HG03139 (cell line): ENCODE measurements at regions not wholly inside any gene's neighbourhood (a gene's known extent, or its start where the extent isn't known, plus 50 kb on each side); places are given as distances from the start of the nearest gene placed in this dataset.

Experiments used
- ATAC-seq: cut with Tn5 transposase; IDR thresholded peaks from one replicate; pipeline ENCODE4 v1.9.1; 2021; ENCODE audit not compliant: unreplicated experiment

DNA sequence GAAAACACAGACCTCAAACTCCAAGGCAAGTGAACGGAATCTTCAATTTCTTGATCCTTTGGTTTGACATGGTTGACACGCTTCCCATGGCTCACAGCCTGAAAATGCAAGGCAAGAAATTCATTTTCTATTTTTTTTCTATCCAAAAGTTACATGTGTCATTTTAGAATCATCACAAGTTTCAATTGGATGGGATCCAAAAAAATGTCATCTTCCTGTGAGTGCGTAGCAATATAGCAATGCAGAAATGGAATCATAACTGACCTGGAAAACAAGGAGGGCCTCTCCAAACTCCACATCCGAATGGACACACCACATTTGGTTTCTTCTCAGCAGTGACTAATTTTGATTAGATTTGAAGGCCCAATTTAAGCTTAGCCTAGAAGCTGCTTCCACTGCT, 175.8 kb upstream of the ATP11B start:
- ATAC-seq: no peak

DNA sequence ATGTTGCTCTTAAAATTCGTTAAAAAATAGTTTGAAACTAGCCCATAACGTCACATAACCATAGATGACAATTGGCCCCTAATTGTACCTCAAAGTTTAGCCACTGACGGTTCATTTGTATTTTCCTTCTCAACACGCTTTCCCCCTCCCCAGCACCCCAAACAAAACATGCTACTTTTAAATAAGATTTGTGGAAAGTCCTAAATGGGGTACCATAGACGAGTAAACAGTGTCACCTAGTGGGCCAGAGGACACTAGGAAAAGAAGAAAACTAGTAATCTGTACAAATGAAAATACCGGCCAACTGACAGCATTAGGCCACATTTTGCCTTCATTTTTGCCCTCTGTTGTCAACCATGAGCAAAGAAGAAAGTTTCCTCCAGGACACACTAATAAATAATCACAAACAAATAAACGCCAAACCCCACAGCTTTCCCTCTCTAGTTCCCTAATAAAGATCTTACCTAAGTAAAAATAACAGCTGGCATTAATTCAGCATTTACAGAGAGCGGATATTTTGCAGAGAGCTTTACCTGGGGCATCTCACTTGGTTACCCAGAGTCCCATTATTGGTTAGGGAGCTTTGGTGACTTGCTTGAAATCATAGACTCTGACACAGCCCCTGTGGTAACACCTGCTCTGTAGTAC, 175.1 kb upstream of the ATP11B start:
- ATAC-seq: no peak

DNA sequence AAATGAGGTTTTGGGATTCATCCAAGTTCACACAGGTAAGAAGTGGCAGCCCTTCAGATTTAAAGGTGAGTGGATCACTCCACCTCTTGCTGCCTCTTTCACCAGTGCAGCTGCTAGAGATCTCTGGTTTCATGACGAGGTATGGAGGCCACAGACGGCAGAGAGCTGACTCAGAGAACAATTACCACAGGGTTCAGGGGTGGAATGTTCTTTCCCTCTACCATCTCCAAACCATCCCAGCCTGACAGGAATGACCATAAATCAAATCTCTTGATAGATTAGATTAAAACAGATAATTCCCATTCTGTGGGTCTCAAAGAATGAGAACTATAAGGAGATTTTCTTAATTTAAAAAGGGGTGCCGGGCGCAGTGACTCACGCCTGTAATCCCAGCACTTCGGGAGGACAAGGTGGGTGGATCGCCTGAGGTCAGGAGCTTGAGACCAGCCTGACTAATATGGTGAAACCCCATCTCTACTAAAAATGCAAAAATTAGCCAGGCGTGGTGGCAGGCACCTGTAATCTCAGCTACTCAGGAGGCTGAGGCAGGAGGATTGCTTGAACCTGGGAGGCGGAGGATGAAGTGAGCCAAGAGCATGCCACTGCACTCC, 174.2 kb upstream of the ATP11B start:
- no peak for ATAC-seq

DNA sequence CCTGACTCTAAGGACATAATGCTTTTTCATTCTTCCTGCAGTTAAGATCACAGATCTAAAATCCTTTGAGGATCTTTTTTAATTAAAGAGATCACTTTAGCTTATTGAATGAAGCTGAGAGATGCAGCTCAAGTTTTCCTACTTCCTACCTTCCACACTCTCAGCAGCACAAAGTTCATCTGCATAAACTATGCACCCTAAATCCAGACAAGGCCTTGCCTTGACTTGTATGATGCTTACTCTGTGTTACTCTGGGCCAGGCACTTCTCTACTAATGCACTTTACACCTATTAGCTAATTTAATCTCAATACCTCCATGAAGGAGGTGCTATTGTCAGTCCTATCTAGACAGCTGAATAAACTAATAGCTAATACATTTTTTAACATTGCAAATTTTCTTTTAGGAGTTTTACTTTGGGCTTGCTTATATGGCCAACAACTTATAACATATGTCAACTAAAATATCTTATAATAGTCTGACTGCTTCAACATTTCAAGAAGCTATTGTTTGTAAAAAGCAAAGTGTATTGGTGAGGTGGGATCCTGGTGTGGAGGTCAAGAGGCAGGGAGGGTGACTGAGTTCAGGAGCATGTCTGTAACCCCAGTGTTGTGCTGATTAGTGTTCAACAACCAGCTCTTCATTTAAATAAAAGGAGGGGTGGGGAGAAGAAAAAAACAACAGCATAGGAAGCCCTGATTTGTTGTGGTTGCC, 172.4 kb upstream of the ATP11B start:
- no peak for ATAC-seq

DNA sequence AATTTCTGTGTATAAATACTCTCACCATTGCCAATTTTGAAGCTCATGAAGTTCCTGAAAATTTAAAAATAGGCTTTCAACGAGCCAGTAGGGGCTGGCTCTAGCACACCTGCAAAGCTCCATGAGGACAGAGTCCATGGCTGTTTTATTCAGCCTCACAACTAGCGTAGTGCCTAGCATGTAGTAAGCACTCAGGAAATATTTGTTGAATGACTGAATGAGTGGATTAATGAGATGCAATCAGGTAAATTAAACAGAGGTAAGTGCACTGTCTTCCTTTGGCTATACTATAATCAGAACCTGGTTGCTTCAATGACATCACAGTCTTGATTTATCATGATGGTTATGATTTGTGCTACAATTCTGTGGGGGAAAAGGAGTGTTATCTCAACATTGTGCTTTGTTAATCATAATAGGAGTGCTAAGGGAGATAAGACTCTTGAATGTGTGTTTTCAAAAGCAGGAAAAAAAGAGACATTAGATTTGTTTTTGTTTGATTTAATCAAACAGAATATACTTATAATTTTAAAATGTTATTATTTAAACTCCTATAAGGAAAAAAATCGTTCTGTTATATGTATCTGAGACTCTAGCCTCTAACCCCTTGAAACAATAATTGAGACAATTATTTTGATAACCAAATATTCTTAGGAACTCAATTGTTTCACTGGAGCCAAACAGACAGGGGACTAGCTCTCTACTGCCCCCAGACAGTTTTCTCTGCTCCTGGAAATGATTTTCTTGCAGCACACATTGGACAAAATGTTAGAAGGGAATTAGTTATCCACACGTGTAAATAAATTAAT, 171.7 kb upstream of the ATP11B start:
- ATAC-seq: no peak

DNA sequence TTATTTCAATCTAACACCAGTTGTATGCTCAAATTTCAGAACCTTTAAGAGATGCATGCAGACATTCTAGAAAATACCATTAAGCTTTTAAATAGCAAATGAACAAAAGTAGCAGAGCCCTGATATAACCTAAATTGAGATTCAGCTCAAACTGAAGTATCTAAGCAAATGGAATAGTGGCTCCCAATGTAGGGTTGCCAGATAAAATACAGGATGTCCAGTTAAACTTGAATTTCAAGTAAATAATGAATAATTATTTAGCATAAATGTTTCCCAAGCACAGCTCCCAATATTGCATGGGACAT, 171.1 kb upstream of the ATP11B start:
- ATAC-seq: no peak

DNA sequence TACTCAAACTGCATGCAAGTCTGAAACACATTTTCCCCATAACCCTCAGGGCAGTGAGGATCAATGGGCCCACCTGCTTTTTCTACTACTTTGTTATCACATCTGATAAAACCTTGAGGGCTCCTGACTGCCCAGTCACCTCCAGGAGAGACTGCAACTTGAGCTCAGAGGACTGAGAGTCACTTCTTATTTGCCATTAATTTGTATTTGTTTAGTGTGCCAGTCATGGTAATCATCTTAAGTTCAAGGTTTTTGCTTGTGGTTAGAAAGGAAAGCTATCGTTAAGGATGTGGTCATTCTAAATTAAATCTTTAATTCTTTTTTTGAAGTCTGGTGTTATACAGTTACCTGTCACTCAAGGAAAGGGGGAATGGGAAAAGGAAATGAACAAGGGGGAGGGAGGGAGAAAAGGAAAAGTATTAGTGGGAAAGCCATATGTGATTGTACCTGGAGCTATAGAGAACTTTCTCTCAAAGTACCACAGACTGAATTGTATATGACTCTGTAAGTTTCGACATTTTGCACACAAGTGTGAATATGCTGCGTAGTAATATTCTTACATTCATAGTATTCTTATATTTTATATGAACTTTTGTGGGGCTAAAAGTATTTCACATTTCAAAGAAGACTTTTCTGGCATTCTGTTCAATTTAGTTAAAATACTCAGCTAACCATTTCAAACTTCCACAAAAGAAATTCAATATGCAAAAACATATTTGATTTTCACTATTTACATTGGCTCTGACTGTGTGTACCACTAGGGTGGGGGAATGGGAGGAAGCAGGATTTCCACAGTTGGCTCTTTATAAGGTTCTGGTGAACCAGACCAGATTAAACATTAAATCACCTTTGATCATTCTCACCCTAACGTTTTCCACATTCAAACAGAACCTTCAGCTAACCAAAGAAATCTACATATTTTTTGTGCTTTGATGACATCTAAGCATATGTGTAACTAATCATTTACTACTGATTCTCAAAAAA, 166.5 kb upstream of the ATP11B start:
- ATAC-seq: no peak

DNA sequence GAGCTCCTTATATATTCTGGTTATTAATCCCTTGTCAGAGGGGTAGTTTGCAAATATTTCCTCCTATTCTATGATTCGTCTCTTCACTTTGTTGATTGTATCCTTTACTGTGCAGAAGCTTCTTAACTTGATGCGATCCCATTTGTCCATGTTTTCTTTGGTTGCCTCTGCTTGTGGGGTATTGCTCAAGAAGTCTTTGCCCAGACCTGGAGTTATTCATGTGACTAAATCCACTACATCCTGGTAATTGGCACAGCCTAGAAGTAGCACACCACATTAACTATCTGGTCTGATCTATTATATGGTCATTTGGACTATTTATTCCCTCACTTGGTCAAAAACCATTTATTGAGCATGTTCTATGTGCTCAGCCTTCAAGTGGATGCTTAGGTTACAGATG, 164.8 kb upstream of the ATP11B start:
- no peak for ATAC-seq

DNA sequence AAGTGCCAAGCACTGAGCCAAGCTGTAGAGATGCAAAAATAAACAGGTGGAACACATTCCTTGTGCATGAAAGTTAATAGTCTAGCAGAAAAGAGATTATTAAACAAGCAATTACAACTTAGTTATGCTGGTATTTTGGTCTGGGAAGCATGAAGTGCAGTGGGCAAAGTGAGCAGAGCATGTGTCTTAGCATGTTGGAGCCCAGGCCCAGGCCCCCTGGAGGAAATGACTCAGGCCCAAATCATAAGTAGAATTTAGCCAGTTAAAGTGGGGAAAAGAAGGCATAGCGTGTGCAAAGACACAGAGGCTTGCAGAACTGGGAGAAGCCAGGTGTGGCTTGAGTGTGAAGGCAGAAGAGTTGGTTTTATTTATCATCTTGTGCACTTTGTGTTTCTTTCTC, 163.8 kb upstream of the ATP11B start:
- no peak for ATAC-seq

DNA sequence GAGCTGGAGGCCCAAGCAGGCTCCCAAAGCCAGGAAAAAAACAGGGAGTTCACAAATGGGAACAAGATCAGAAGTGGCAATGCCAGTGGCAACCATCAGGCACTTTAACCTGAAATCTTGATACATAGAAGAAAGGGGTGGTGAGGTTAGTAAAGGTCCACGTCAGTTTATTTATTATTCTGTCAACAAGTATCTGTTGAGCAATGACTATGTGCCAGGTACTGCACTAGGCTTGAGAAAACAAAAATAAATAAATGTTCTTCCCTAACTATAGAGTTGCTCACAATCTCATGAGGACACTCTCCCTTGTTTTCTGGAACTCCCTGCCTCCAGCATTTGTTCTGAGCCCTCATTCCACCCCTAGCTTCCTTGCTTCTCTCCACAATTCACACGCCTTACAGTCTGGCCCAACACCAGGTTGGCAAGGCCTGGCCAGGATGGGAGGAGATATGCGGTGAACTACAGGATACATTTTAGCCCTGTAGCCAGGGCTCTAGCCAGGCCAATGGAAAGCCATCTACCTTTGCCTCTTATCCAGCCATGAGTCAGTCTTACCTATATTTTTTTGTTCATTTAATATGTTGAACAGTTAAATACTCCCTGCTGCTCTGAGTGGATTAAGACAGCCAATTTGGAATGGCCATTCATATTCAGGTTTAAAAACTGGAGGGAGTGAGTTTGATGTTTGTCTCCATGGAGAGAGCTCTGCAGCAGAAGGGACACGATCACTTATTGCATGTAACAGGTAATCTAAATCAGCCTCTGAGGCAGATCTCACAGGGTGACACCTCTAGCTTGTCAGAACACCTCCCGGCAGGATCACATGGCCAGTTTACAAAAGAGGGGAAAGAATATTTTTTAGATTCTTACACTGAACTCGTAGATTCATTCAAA, 161.9 kb upstream of the ATP11B start:
- ATAC-seq: no peak

DNA sequence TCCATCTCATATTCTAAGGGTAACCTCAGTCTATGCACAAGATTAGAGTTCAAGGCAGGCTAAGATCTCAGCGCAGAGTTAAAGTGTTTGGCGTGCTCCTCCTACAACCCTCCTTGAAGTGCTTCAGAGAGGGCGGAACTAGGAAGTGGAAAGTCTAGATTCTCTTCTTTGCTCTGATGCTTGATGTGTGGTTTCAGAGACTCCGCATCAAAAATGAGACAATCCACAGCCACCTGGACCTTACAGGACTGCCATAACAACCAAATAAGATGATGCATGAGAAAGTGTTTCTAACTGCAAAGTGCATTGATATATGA, 161.3 kb upstream of the ATP11B start:
- ATAC-seq: no peak

DNA sequence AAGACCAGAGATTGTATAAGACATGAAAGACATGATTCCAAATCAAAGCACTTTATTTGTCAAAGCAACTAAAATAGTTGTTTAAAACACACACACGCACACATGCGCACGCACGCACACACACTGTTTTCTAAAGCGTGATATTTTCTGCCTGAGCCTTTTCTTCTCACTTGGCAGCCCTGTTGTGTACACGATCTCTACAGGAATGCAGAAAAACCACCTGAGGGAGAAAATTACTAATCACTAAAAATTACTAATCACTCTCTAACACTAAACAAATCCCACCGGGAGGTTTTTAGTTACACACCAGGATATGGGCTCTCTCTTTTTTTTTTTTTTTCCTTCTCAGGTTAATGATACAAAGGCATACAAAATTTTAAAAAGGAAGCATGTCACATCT, 160.1 kb upstream of the ATP11B start:
- ATAC-seq: no peak

DNA sequence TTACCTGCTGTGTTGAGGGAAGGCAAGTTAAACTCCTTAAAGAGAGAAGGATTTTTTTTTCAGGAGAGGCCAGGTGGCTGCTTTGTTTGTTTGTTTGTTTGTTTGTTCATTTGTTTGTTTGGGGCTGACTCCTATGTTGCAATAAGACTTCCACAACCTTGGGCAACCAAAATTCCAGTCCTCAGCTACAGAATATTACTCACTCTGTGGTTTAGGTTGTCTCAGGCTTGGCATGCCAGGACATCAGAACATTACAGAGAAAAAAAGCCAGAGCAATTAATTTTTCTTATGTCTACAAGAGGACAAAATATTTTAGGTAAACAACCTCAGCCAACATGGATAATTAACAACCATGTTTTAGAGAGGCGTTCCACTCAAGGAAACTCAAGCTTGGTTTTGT, 156.7 kb upstream of the ATP11B start:
- no peak for ATAC-seq

DNA sequence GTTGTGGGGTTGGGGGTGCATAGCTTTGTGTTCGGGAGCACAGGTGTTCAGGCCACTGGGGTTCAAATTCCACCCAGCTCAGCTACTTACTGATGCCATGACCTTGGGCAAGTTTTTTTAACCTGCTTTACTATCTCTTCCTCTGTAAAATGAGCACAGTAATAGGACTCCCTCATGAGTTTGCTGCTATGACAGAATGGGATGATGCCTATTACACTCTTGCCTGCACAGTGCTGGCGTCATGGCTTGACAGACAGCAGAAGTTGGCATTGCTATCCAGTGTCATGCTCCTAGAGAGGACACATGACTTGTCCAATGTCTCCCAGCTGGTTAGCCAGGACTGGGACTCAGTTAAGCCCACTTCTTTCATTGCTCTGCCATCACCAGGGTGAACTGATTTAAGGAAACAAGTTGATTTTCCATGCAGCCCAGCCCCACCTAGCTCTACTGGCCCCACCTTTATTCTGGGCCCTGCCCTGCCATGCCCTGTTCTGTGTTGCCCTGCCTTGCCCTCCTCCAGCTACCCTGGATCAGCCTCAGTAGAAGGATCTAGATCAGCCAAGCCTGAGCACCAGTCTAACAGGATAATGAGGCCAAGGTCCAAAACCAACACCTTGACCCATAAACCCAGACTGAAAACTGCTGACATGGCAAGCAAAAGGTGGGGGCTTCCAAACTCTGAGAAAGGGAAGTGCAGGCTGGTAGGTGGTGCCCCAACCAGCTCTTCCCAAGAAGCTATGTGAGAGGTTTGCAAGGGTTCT, 155.8 kb upstream of the ATP11B start:
- no peak for ATAC-seq

DNA sequence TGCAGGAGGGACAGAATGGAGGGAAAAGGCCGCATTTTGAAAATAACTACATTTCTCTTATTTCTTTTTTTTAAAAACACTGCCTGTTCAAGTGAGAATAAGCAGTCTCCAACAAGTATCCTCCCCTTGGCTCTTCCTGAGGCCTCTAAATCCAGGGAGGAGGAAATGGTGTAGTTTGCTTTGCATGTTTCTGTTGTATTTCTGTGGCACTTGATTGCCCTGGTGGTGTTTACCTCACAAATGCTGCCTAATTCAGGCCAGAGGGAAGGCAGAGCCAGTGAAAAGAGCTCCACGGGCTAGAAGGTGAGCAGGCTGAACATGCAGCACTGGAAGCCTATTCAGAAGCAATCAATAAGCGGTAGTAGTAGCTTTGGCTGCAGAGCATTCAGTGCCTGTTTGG, 149.3 kb upstream of the ATP11B start:
- no peak for ATAC-seq

DNA sequence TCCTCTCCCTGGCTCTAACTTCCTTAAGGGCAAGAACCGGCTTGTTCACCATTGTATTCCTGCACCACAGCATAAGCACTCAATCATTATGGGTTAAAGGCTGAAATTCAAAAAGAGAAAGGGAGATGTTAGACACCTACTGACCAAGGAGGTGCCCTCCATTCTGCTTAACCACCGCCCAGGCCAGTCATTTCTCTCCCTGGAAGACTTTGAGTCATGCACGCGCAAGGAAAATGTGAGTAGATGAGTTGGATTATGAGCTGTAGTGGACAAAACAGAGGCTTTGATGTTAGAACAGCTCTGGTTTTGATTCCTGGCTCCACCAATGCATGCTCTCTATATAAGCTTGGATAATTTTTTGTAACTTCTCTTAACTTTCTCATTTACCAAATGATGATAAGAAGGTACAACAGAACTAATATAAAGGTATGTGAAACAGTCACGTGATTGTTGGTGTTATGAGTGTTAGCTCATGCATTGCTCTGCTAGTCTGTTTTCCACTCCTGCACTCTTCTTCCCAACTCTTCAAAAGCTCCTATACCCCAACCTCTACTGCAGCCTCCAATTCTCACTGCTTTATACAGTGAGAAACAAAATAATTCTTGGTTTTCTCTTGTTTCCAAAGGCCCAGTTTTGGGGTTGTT, 148.4 kb upstream of the ATP11B start:
- no peak for ATAC-seq

DNA sequence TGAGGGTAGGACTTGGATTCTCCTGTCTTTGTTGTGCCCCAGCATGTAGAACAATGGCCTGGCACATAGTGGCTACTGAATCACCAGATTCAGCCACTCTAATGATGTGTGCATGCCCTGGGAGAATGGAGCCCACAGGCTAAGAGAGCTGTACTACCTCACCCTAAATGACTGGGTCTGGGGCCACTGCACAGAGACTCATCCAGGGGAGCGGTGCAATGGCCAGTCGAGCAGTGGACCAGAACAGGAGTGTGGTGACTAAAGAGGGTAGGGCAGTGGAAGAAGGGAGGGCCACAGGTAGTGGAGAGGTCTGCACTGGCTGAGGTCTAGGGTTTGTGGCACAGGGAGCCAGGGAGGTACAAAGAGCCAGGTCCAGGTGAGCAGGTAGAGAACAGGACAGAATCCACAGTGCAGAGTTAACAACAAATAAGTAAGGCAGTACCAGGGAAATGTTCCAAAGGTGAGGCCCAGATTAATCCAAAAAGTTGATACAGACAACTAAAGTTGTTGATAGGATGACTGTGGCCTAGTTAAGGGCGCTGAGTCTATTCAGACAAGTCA, 142.7 kb upstream of the ATP11B start:
- no peak for ATAC-seq

DNA sequence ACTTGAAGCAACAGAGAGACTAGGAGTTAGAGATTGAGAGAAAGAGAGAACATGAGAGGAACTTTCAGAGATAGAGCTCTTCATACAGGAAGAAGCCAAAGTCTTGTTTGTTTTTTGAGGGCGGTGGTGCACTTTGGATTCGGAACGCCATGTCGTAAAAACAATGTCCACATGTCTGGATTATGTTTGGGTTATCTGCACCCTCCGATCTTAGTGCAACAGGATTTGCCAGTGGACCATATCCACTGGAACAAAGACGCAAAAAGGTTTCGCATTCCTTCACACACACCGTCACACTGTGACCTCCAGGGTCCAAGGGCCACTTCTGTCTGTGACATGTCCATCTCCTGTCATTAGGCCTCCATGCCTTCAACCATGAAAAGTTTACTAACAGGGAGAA, 141.8 kb upstream of the ATP11B start:
- ATAC-seq: no peak
